Panc1 (cell line): ENCODE measurements at regions not wholly inside any gene's neighbourhood (a gene's known extent, or its start where the extent isn't known, plus 50 kb on each side); places are given as distances from the start of the nearest gene placed in this dataset.
A peak's percentile ranks its signal among the peaks of the same experiment; 100 is the strongest.

ENCODE experiments used
- ATAC-seq: fragments of 200-7000 bp; cut with Tn5 transposase; 2 replicates; pipeline ENCODE4 v1.9.1; 2020; ENCODE audit warnings: mild to moderate bottlenecking, moderate library complexity
- BruUV-seq: library from RNA; stranded (reverse); fragments of 400-500 nt; replicated peaks from 2 replicates; lab custom pipeline; 2021; lab: Mats Ljungman, UMichigan
- CTCF ChIA-PET: fragments of 300-600 bp; sonication (Branson Sonifier 250); formaldehyde crosslinking; loops from one replicate; lab custom pipeline; 2022; ENCODE audit warnings: antibody characterized with exemption; lab: Charles Lee
- POLR2A ChIA-PET: fragments of 300-600 bp; sonication (Branson Sonifier 250); formaldehyde crosslinking; loops from one replicate; lab custom pipeline; 2022; ENCODE audit warnings: antibody characterized with exemption; lab: Charles Lee
- DNase-seq: peaks from one replicate; pipeline ENCODE4 v3.0.0-alpha.2; 2010; ENCODE audit warnings: low read depth, low spot score
- H3K27ac ChIP-seq: 2 replicates; pipeline ENCODE4 v1.5.1; 2011; ENCODE audit warnings: mild to moderate bottlenecking, low read length, inconsistent platforms
- H3K27me3 ChIP-seq: fragments of 200-500 bp; sonication (Bioruptor generic); 2 replicates; pipeline ENCODE4 v1.6.0; 2014; ENCODE audit warnings: low read length, inconsistent platforms; ENCODE audit not compliant: control insufficient read depth, insufficient read depth
- H3K36me3 ChIP-seq: fragments of 200-500 bp; sonication (Bioruptor generic); 2 replicates; pipeline ENCODE4 v1.5.1; 2014; ENCODE audit warnings: inconsistent platforms, mild to moderate bottlenecking, low read length, moderate library complexity; ENCODE audit not compliant: control insufficient read depth, insufficient read depth
- H3K4me1 ChIP-seq: 2 replicates; pipeline ENCODE4 v1.5.1; 2011; ENCODE audit warnings: inconsistent platforms, mild to moderate bottlenecking, low read length, moderate library complexity; ENCODE audit not compliant: control insufficient read depth, insufficient read depth
- H3K4me3 ChIP-seq, 2 experiments: 2 replicates each; pipeline ENCODE4 v1.5.1; 2011 to 2012; ENCODE audit warnings: low read depth in 2 of 2, low read length in 2 of 2, mild to moderate bottlenecking in 2 of 2, inconsistent platforms in 1 of 2, moderate library complexity in 1 of 2
- H3K9me3 ChIP-seq: fragments of 200-500 bp; sonication (Bioruptor generic); 2 replicates; pipeline ENCODE4 v1.5.1; 2014; ENCODE audit warnings: low read depth, mild to moderate bottlenecking, inconsistent platforms, low read length, moderate library complexity; ENCODE audit not compliant: control insufficient read depth, insufficient read depth
- POLR2AphosphoS5 ChIP-seq: IDR thresholded peaks from 2 replicates; pipeline ENCODE4 v1.6.1; 2012; ENCODE audit warnings: mild to moderate bottlenecking, low read depth, low read length, moderate library complexity
- REST ChIP-seq, 2 experiments: IDR thresholded peaks; 2 replicates each; pipeline ENCODE4 v1.6.1; 2011 to 2012; ENCODE audit warnings: low read depth in 2 of 2, control low read depth in 1 of 2, low read length in 1 of 2, mild to moderate bottlenecking in 1 of 2, moderate library complexity in 1 of 2; ENCODE audit not compliant: insufficient read depth in 1 of 2
- SIN3A ChIP-seq: IDR thresholded peaks from 2 replicates; pipeline ENCODE4 v1.6.1; 2012; ENCODE audit warnings: low read depth, mild to moderate bottlenecking, low read length, moderate library complexity, borderline replicate concordance; ENCODE audit not compliant: insufficient read depth
- TCF7L2 ChIP-seq: IDR thresholded peaks from 2 replicates; pipeline ENCODE4 v1.6.1; 2011; ENCODE audit warnings: mild to moderate bottlenecking, low read depth, low read length, inconsistent platforms
- in situ Hi-C: cut with HindIII; loops from 2 replicates; pipeline ENCODE4 v1.10.0; 2016; ENCODE audit warnings: low sequenced_read_pairs, low pct_unique_long_range_greater_than_20kb
- intact Hi-C: fragments of 100-400 bp; cut with micrococcal nuclease; formaldehyde crosslinking; loops from one replicate; pipeline ENCODE4 v1.10.0; 2022; ENCODE audit not compliant: unreplicated experiment
- TF ChIP-seq, protein P1 (sequence below): fragments of 450-650 bp; IDR thresholded peaks from 2 replicates; pipeline ENCODE4 v1.5.1; 2017; ENCODE audit warnings: mild to moderate bottlenecking

- Histone ChIP-seq H3K27me3 (no peaks in the 10 kb centered on the region), H3K4me3 (no peak overlapping the region), H3K36me3 (no peaks in the 10 kb centered on the region), H3K27ac (no peak overlapping the region), H3K9me3 (no peaks in the 10 kb centered on the region), H3K4me1 (no peaks in the 10 kb centered on the region)
- TF ChIP-seq, protein P1, sequence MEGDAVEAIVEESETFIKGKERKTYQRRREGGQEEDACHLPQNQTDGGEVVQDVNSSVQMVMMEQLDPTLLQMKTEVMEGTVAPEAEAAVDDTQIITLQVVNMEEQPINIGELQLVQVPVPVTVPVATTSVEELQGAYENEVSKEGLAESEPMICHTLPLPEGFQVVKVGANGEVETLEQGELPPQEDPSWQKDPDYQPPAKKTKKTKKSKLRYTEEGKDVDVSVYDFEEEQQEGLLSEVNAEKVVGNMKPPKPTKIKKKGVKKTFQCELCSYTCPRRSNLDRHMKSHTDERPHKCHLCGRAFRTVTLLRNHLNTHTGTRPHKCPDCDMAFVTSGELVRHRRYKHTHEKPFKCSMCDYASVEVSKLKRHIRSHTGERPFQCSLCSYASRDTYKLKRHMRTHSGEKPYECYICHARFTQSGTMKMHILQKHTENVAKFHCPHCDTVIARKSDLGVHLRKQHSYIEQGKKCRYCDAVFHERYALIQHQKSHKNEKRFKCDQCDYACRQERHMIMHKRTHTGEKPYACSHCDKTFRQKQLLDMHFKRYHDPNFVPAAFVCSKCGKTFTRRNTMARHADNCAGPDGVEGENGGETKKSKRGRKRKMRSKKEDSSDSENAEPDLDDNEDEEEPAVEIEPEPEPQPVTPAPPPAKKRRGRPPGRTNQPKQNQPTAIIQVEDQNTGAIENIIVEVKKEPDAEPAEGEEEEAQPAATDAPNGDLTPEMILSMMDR: peak; percentile 13; the same call in 1 of the 2 replicates
- no peak for TF ChIP-seq TCF7L2
- ChIA-PET CTCF (no interaction called here), POLR2A (no interaction called here)
- ATAC-seq (no peak), DNase-seq (no peak)
- in situ Hi-C loops (no loop called here), intact Hi-C loops (no loop called here)
- no TSS peak for BruUV-seq
These were observed 227.3 kb upstream of the ITGA1 start for GRCh38 chr5:52560366-52560765.

DNA sequence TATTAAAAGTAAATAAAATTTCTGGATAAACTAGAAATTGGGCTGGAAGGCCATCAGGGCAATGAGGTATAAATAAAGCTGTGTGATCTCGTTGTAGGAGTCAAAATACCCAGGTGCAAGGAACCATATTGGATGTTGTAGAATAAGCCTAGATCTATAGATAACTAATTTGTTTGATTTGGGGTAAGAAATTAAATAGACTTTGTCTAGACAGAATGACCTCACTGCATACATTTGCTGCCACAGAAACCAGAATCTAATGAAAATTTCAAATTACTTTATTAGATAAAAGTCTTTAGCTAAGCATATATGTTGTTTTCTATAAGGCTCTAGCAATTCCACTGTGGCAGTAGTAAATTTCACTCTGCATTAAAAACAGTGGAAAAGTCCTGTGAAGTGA lies 225.2 kb upstream of the ITGA1 start:
- no peak overlapping the region for H3K27ac ChIP-seq
- POLR2A ChIA-PET: no interaction called here

More for the DNA sequence above, 225.2 kb upstream of the ITGA1 start:
- H3K4me3 ChIP-seq: no peak overlapping the region
- in situ Hi-C loops (no loop called here), intact Hi-C loops (no loop called here)
- no peaks in the 10 kb centered on the region for H3K9me3 ChIP-seq
- no peaks in the 10 kb centered on the region for H3K4me1 ChIP-seq
- TF ChIP-seq POLR2AphosphoS5 (no peak), SIN3A (no peak), TCF7L2 (no peak), REST (IDR thresholded peaks at IDR 0.05; ENCODE audit: insufficient read depth in 1 of 2, low read depth in 2 of 2, low read length in 1 of 2) (no peak)
- TF ChIP-seq, protein P1: no peak
- no peaks in the 10 kb centered on the region for H3K27me3 ChIP-seq
- CTCF ChIA-PET: no interaction called here
- ATAC-seq (no peak), DNase-seq (no peak)
- no peaks in the 10 kb centered on the region for H3K36me3 ChIP-seq
- BruUV-seq: no TSS peak
